C4-2B (cell line): ENCODE measurements at regions not wholly inside any gene's neighbourhood (a gene's known extent, or its start where the extent isn't known, plus 50 kb on each side); places are given as distances from the start of the nearest gene placed in this dataset.

Experiments
- CTCF ChIP-seq: fragments of 450-650 bp; conservative IDR thresholded peaks from 2 replicates; pipeline ENCODE4 v1.5.1; 2017; ENCODE audit warnings: mild to moderate bottlenecking
- ZFX ChIP-seq: fragments of 450-650 bp; IDR thresholded peaks from 2 replicates; pipeline ENCODE4 v1.6.1; 2017

- no peak for TF ChIP-seq CTCF
- no peak for TF ChIP-seq ZFX
Observed at GRCh38 chr7:130878785-130879184, 144.8 kb upstream of the KLF14 start.
